ENCODE measurements at regions not wholly inside any gene's neighbourhood (a gene's known extent, or its start where the extent isn't known, plus 50 kb on each side); places are given as distances from the start of the nearest gene placed in this dataset.

GRCh38 chr7:98679741-98680140 is 62.7 kb downstream of the NPTX2 start:
- 48% methylated on average over 3 of the region's 3 CpGs for WGBS
- H3K27me3 ChIP-seq (ENCODE audit: control insufficient read depth in 2 of 2, insufficient read depth in 1 of 2, low read length in 1 of 2) = no peaks in the 10 kb centered on the region
- no peak overlapping the region for H3K4me3 ChIP-seq (ENCODE audit: low read length in 2 of 2)
- DNase-seq (ENCODE audit: low read depth in 6 of 9, low spot score in 9 of 9) = no peak
- no peak overlapping the region for H3K27ac ChIP-seq (ENCODE audit: low read depth in 1 of 2, low read length in 1 of 2)
- peaks cover 3 to 9% of the 10 kb centered on the region in 2 donors for H3K9me3 ChIP-seq (ENCODE audit: control insufficient read depth in 2 of 2, insufficient read depth in 1 of 2, low read length in 1 of 2)
- H3K36me3 ChIP-seq (ENCODE audit: control insufficient read depth in 2 of 2, insufficient read depth in 2 of 2, low read length in 1 of 2) = no peaks in the 10 kb centered on the region
- no peaks in the 10 kb centered on the region for H3K4me1 ChIP-seq (ENCODE audit: control insufficient read depth in 2 of 2, insufficient read depth in 2 of 2, low read length in 2 of 2)

- Histone ChIP-seq H3K27ac (ENCODE audit: low read depth in 1 of 2, low read length in 1 of 2) (no peak overlapping the region), H3K4me3 (ENCODE audit: low read length in 2 of 2) (no peak overlapping the region), H3K27me3 (ENCODE audit: control insufficient read depth in 2 of 2, insufficient read depth in 1 of 2, low read length in 1 of 2) (no peaks in the 10 kb centered on the region), H3K9me3 (ENCODE audit: control insufficient read depth in 2 of 2, insufficient read depth in 1 of 2, low read length in 1 of 2) (peaks cover 3 to 19% of the 10 kb centered on the region in 2 donors), H3K4me1 (ENCODE audit: control insufficient read depth in 2 of 2, insufficient read depth in 2 of 2, low read length in 2 of 2) (no peaks in the 10 kb centered on the region), H3K36me3 (ENCODE audit: control insufficient read depth in 2 of 2, insufficient read depth in 2 of 2, low read length in 1 of 2) (no peaks in the 10 kb centered on the region)
- 15% methylated on average over 6 of the region's 6 CpGs for WGBS
- no peak for DNase-seq (ENCODE audit: low read depth in 6 of 9, low spot score in 9 of 9)
Observed at GRCh38 chr7:98681511-98681910, 64.4 kb downstream of the NPTX2 start.

GRCh38 chr7:98681951-98682350 is 64.9 kb downstream of the NPTX2 start:
- no peaks in the 10 kb centered on the region for H3K36me3 ChIP-seq (ENCODE audit: control insufficient read depth in 2 of 2, insufficient read depth in 2 of 2, low read length in 1 of 2)
- no peak overlapping the region for H3K27ac ChIP-seq (ENCODE audit: low read depth in 1 of 2, low read length in 1 of 2)
- no peaks in the 10 kb centered on the region for H3K4me1 ChIP-seq (ENCODE audit: control insufficient read depth in 2 of 2, insufficient read depth in 2 of 2, low read length in 2 of 2)
- WGBS = 3% methylated on average over 15 of the region's 15 CpGs
- DNase-seq (ENCODE audit: low read depth in 6 of 9, low spot score in 9 of 9) = no peak
- no peaks in the 10 kb centered on the region for H3K27me3 ChIP-seq (ENCODE audit: control insufficient read depth in 2 of 2, insufficient read depth in 1 of 2, low read length in 1 of 2)
- H3K9me3 ChIP-seq (ENCODE audit: control insufficient read depth in 2 of 2, insufficient read depth in 1 of 2, low read length in 1 of 2) = peaks cover 3 to 19% of the 10 kb centered on the region in 2 donors
- no peak overlapping the region for H3K4me3 ChIP-seq (ENCODE audit: low read length in 2 of 2)

GRCh38 chr7:98683514-98683913 is 66.4 kb downstream of the NPTX2 start:
- 82% methylated on average over 2 of the region's 2 CpGs for WGBS
- Histone ChIP-seq H3K4me1 (ENCODE audit: control insufficient read depth in 2 of 2, insufficient read depth in 2 of 2, low read length in 2 of 2) (no peaks in the 10 kb centered on the region), H3K9me3 (ENCODE audit: control insufficient read depth in 2 of 2, insufficient read depth in 1 of 2, low read length in 1 of 2) (peaks cover 0 to 16% of the 10 kb centered on the region in 2 donors), H3K4me3 (ENCODE audit: low read length in 2 of 2) (no peak overlapping the region), H3K36me3 (ENCODE audit: control insufficient read depth in 2 of 2, insufficient read depth in 2 of 2, low read length in 1 of 2) (no peaks in the 10 kb centered on the region), H3K27ac (ENCODE audit: low read depth in 1 of 2, low read length in 1 of 2) (no peak overlapping the region), H3K27me3 (ENCODE audit: control insufficient read depth in 2 of 2, insufficient read depth in 1 of 2, low read length in 1 of 2) (no peaks in the 10 kb centered on the region)
- no peak for DNase-seq (ENCODE audit: low read depth in 6 of 9, low spot score in 9 of 9)

- Histone ChIP-seq H3K36me3 (ENCODE audit: control insufficient read depth in 2 of 2, insufficient read depth in 2 of 2, low read length in 1 of 2) (no peaks in the 10 kb centered on the region), H3K27me3 (ENCODE audit: control insufficient read depth in 2 of 2, insufficient read depth in 1 of 2, low read length in 1 of 2) (no peaks in the 10 kb centered on the region), H3K9me3 (ENCODE audit: control insufficient read depth in 2 of 2, insufficient read depth in 1 of 2, low read length in 1 of 2) (peaks cover 0 to 20% of the 10 kb centered on the region in 2 donors), H3K4me3 (ENCODE audit: low read length in 2 of 2) (no peak overlapping the region), H3K4me1 (ENCODE audit: control insufficient read depth in 2 of 2, insufficient read depth in 2 of 2, low read length in 2 of 2) (no peaks in the 10 kb centered on the region), H3K27ac (ENCODE audit: low read depth in 1 of 2, low read length in 1 of 2) (no peak overlapping the region)
- WGBS = 91% methylated on average over 8 of the region's 8 CpGs
- no peak for DNase-seq (ENCODE audit: low read depth in 6 of 9, low spot score in 9 of 9)
Observed at GRCh38 chr7:98685541-98685940, 68.5 kb downstream of the NPTX2 start.

GRCh38 chr7:98686466-98687080 is 69.5 kb downstream of the NPTX2 start:
- Histone ChIP-seq H3K27me3 (ENCODE audit: control insufficient read depth in 2 of 2, insufficient read depth in 1 of 2, low read length in 1 of 2) (no peaks in the 10 kb centered on the region), H3K4me1 (ENCODE audit: control insufficient read depth in 2 of 2, insufficient read depth in 2 of 2, low read length in 2 of 2) (no peaks in the 10 kb centered on the region), H3K36me3 (ENCODE audit: control insufficient read depth in 2 of 2, insufficient read depth in 2 of 2, low read length in 1 of 2) (no peaks in the 10 kb centered on the region), H3K4me3 (ENCODE audit: low read length in 2 of 2) (no peak overlapping the region), H3K27ac (ENCODE audit: low read depth in 1 of 2, low read length in 1 of 2) (no peak overlapping the region), H3K9me3 (ENCODE audit: control insufficient read depth in 2 of 2, insufficient read depth in 1 of 2, low read length in 1 of 2) (peaks cover 0 to 23% of the 10 kb centered on the region in 2 donors)
- DNase-seq (ENCODE audit: low read depth in 6 of 9, low spot score in 9 of 9) = no peak
- WGBS = 69% methylated on average over 4 of the region's 4 CpGs

- no peak overlapping the region for H3K27ac ChIP-seq (ENCODE audit: low read depth in 1 of 2, low read length in 1 of 2)
- DNase-seq (ENCODE audit: low read depth in 6 of 9, low spot score in 9 of 9) = no peak
- H3K27me3 ChIP-seq (ENCODE audit: control insufficient read depth in 2 of 2, insufficient read depth in 1 of 2, low read length in 1 of 2) = no peaks in the 10 kb centered on the region
- no peaks in the 10 kb centered on the region for H3K36me3 ChIP-seq (ENCODE audit: control insufficient read depth in 2 of 2, insufficient read depth in 2 of 2, low read length in 1 of 2)
- no peak overlapping the region for H3K4me3 ChIP-seq (ENCODE audit: low read length in 2 of 2)
- H3K4me1 ChIP-seq (ENCODE audit: control insufficient read depth in 2 of 2, insufficient read depth in 2 of 2, low read length in 2 of 2) = no peaks in the 10 kb centered on the region
- 85% methylated on average over 12 of the region's 12 CpGs for WGBS
- H3K9me3 ChIP-seq (ENCODE audit: control insufficient read depth in 2 of 2, insufficient read depth in 1 of 2, low read length in 1 of 2) = peaks cover 0 to 23% of the 10 kb centered on the region in 2 donors
Observed at GRCh38 chr7:98687111-98687751, 70.1 kb downstream of the NPTX2 start.

GRCh38 chr7:98691619-98692018 is 74.5 kb downstream of the NPTX2 start:
- no peak overlapping the region for H3K27ac ChIP-seq (ENCODE audit: low read depth in 1 of 2, low read length in 1 of 2)
- no peak for DNase-seq (ENCODE audit: low read depth in 6 of 9, low spot score in 9 of 9)
- WGBS = 96% methylated on average over 4 of the region's 4 CpGs
- H3K4me3 ChIP-seq (ENCODE audit: low read length in 2 of 2) = no peak overlapping the region
- no peaks in the 10 kb centered on the region for H3K27me3 ChIP-seq (ENCODE audit: control insufficient read depth in 2 of 2, insufficient read depth in 1 of 2, low read length in 1 of 2)
- H3K4me1 ChIP-seq (ENCODE audit: control insufficient read depth in 2 of 2, insufficient read depth in 2 of 2, low read length in 2 of 2) = no peaks in the 10 kb centered on the region
- H3K9me3 ChIP-seq (ENCODE audit: control insufficient read depth in 2 of 2, insufficient read depth in 1 of 2, low read length in 1 of 2) = peaks cover 0 to 19% of the 10 kb centered on the region in 2 donors
- H3K36me3 ChIP-seq (ENCODE audit: control insufficient read depth in 2 of 2, insufficient read depth in 2 of 2, low read length in 1 of 2) = no peaks in the 10 kb centered on the region

- no peak overlapping the region for H3K4me3 ChIP-seq (ENCODE audit: low read length in 2 of 2)
- H3K36me3 ChIP-seq (ENCODE audit: control insufficient read depth in 2 of 2, insufficient read depth in 2 of 2, low read length in 1 of 2) = no peaks in the 10 kb centered on the region
- H3K4me1 ChIP-seq (ENCODE audit: control insufficient read depth in 2 of 2, insufficient read depth in 2 of 2, low read length in 2 of 2) = no peaks in the 10 kb centered on the region
- no peaks in the 10 kb centered on the region for H3K27me3 ChIP-seq (ENCODE audit: control insufficient read depth in 2 of 2, insufficient read depth in 1 of 2, low read length in 1 of 2)
- 98% methylated on average over 3 of the region's 3 CpGs for WGBS
- peaks cover 0 to 8% of the 10 kb centered on the region in 2 donors for H3K9me3 ChIP-seq (ENCODE audit: control insufficient read depth in 2 of 2, insufficient read depth in 1 of 2, low read length in 1 of 2)
- no peak overlapping the region for H3K27ac ChIP-seq (ENCODE audit: low read depth in 1 of 2, low read length in 1 of 2)
- DNase-seq (ENCODE audit: low read depth in 6 of 9, low spot score in 9 of 9) = no peak
Observed at GRCh38 chr7:98697083-98697482, 80.0 kb downstream of the NPTX2 start.
